ENCODE measurements at regions not wholly inside any gene's neighbourhood (a gene's known extent, or its start where the extent isn't known, plus 50 kb on each side); places are given as distances from the start of the nearest gene placed in this dataset.

DNA sequence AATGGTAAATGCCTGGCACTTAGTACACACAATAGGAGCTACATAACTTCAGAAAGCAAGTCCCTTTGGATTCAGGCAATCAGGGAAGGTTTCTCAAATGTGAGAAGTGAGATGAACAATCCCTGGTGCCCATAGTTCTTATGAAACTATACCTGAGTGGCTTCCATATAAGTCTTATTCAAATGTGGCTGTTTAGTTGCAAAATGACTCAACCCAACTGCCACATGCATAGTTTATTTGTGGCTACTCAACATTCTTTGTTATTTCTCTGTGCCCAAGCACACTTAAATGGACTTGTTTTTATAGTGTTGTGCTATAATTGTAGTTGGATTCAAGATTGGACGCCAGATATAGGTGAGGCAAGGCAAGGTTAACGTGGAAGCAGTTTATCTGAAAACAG, 93.7 kb upstream of the ATXN1 start:
- no peak for TF ChIP-seq POLR2AphosphoS5 (IDR thresholded peaks at IDR 0.05)
- TF ChIP-seq POLR2A (IDR thresholded peaks at IDR 0.05; ENCODE audit: low read depth), result no peak

All from esophagus muscularis mucosa (tissue), 2 donors.